ENCODE measurements at regions not wholly inside any gene's neighbourhood (a gene's known extent, or its start where the extent isn't known, plus 50 kb on each side); places are given as distances from the start of the nearest gene placed in this dataset.

DNA sequence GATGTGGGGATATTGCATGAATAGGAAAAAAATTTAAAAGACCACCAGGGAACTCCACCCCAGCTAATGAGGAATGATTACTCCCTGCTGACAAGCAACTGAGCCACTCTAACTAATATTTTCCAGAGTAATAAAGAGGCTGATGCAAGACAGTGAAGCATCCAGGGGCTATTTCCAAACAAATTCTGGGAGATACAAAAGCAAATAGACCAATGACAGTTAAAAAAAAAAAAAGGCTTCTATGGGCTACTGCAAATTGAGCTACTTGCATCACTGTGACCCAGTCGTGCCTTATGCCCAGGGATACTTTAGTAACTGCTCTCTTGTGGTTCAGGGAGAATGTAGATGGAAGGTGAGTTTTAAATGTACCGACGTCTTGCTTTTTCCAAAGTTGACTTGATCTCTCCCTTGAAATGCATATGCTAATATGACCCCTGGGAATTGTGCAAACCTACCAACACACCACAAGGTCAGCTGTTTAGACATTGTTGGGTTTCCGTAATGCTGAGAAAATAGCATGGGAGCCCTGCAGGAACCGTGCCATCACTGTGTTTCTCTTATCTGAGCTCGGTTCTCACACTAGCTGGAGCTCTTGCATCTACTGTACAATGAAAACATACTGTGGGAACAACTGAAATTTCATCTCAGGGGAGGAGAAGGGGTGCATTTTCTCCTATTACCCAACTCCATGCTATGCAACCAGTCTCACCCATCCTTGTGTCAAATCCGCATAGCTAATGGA lies 250.6 kb upstream of the MAP3K1 start:
- H4K20me1 ChIP-seq (ENCODE audit: control insufficient read depth, extremely low read depth, insufficient read depth, low read length) = no peaks in the 10 kb centered on the region
- H3K27me3 ChIP-seq (ENCODE audit: control insufficient read depth, insufficient read depth, low read length) = no peaks in the 10 kb centered on the region
- no peaks in the 10 kb centered on the region for H3K4me1 ChIP-seq (ENCODE audit: control insufficient read depth, extremely low read depth, insufficient read depth, low read length)
- H3K9ac ChIP-seq (ENCODE audit: insufficient read depth, low read length) = no peak overlapping the region
- DNase-seq (ENCODE audit: low read depth in 2 of 2) = peak in 1 of 2 donors; percentile 89
- H2AFZ ChIP-seq (ENCODE audit: low read length) = no peak overlapping the region
- no peak overlapping the region for H3K4me3 ChIP-seq (replicated peaks in 1 of 4; ENCODE audit: control extremely low read depth in 1 of 4, insufficient read depth in 1 of 4, low read depth in 3 of 4, low read length in 4 of 4)
- H3K79me2 ChIP-seq (ENCODE audit: control insufficient read depth, insufficient read depth, low read length) = no peaks in the 10 kb centered on the region
- no peaks in the 10 kb centered on the region for H3K9me3 ChIP-seq (ENCODE audit: control insufficient read depth, insufficient read depth, low read depth, low read length)
- TF ChIP-seq EZH2 (IDR thresholded peaks at IDR 0.05; ENCODE audit: low read length, missing control alignments) = no peak
- H3K36me3 ChIP-seq (ENCODE audit: control insufficient read depth, insufficient read depth, low read length) = no peaks in the 10 kb centered on the region
- H3K4me2 ChIP-seq (ENCODE audit: extremely low read depth, insufficient read depth, low read length) = no peak overlapping the region
- H3K27ac ChIP-seq (ENCODE audit: insufficient read depth, low read length) = no peak overlapping the region

DNA sequence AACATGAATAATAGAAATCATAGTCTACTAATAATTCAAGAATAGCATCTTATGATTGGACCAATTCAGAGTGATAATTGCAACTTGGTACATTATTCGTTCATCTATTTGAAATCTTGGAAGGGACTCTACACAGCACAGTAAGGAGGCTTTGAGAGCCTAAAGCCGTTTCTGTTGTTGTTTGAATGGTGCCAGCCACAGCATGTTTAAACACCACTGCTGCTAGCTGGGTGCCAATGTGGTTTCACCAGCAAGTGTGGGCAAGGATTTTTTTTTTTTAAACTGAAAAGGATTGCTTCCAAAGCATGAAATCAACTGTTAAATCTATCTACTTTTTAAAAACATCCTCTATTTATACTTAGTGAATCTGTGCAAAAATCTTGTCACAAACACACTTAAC lies 253.9 kb upstream of the MAP3K1 start:
- no peak overlapping the region for H3K27ac ChIP-seq (ENCODE audit: insufficient read depth, low read length)
- no peaks in the 10 kb centered on the region for H3K36me3 ChIP-seq (ENCODE audit: control insufficient read depth, insufficient read depth, low read length)
- TF ChIP-seq, protein P1, sequence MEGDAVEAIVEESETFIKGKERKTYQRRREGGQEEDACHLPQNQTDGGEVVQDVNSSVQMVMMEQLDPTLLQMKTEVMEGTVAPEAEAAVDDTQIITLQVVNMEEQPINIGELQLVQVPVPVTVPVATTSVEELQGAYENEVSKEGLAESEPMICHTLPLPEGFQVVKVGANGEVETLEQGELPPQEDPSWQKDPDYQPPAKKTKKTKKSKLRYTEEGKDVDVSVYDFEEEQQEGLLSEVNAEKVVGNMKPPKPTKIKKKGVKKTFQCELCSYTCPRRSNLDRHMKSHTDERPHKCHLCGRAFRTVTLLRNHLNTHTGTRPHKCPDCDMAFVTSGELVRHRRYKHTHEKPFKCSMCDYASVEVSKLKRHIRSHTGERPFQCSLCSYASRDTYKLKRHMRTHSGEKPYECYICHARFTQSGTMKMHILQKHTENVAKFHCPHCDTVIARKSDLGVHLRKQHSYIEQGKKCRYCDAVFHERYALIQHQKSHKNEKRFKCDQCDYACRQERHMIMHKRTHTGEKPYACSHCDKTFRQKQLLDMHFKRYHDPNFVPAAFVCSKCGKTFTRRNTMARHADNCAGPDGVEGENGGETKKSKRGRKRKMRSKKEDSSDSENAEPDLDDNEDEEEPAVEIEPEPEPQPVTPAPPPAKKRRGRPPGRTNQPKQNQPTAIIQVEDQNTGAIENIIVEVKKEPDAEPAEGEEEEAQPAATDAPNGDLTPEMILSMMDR (conservative IDR thresholded peaks at IDR 0.05 in 1 of 2, IDR thresholded peaks at IDR 0.05 in 1 of 2; ENCODE audit: low read depth in 1 of 2, low read length in 2 of 2) = no peak
- TF ChIP-seq EZH2 (IDR thresholded peaks at IDR 0.05; ENCODE audit: low read length, missing control alignments) = no peak

DNA sequence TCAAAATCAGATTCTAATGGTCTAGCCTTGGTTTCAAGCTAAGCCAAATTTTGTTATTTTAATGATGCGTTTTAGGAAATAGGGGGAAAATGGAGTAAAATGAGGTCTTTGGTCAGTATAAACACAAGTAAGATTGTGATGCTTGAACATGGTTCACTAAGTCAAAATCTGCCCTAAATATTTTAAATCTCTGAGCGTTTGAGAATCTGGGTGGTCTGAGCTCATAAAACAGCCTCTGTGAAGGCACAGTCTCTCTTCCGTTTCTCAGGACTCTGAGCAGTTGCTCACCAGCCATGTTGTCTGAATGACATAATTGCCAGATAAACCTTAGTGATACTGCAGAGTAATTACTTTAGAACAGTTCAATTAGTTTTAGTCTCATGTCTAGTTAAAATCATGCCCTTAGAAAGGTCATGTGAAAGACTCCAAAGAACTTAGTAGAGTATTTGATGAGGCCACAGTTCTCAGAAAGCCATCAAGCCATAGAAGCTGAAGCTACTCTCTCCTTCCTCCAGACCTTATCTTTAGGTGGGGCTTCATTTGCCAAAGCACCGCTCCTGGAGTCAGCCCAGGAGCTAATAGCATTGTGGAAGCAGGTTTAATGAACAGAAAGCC lies 257.1 kb upstream of the MAP3K1 start:
- no peak overlapping the region for H3K4me3 ChIP-seq (replicated peaks in 1 of 4; ENCODE audit: control extremely low read depth in 1 of 4, insufficient read depth in 1 of 4, low read depth in 3 of 4, low read length in 4 of 4)
- H3K27ac ChIP-seq (ENCODE audit: insufficient read depth, low read length) = no peak overlapping the region
- no peaks in the 10 kb centered on the region for H3K27me3 ChIP-seq (ENCODE audit: control insufficient read depth, insufficient read depth, low read length)
- H4K20me1 ChIP-seq (ENCODE audit: control insufficient read depth, extremely low read depth, insufficient read depth, low read length) = no peaks in the 10 kb centered on the region
- TF ChIP-seq, protein P1 (conservative IDR thresholded peaks at IDR 0.05 in 1 of 2, IDR thresholded peaks at IDR 0.05 in 1 of 2; ENCODE audit: low read depth in 1 of 2, low read length in 2 of 2) = no peak
- no peak for TF ChIP-seq EZH2 (IDR thresholded peaks at IDR 0.05; ENCODE audit: low read length, missing control alignments)
- no peak overlapping the region for H2AFZ ChIP-seq (ENCODE audit: low read length)
- no peaks in the 10 kb centered on the region for H3K4me1 ChIP-seq (ENCODE audit: control insufficient read depth, extremely low read depth, insufficient read depth, low read length)
- DNase-seq (ENCODE audit: low read depth in 2 of 2) = no peak
- no peak overlapping the region for H3K9ac ChIP-seq (ENCODE audit: insufficient read depth, low read length)
- no peaks in the 10 kb centered on the region for H3K36me3 ChIP-seq (ENCODE audit: control insufficient read depth, insufficient read depth, low read length)
- no peaks in the 10 kb centered on the region for H3K79me2 ChIP-seq (ENCODE audit: control insufficient read depth, insufficient read depth, low read length)
- H3K9me3 ChIP-seq (ENCODE audit: control insufficient read depth, insufficient read depth, low read depth, low read length) = no peaks in the 10 kb centered on the region
- no peak overlapping the region for H3K4me2 ChIP-seq (ENCODE audit: extremely low read depth, insufficient read depth, low read length)

More for the DNA sequence above, 253.9 kb upstream of the MAP3K1 start:
- Histone ChIP-seq H3K27me3 (ENCODE audit: control insufficient read depth, insufficient read depth, low read length) (no peaks in the 10 kb centered on the region), H4K20me1 (ENCODE audit: control insufficient read depth, extremely low read depth, insufficient read depth, low read length) (no peaks in the 10 kb centered on the region), H2AFZ (ENCODE audit: low read length) (no peak overlapping the region), H3K4me3 (replicated peaks in 1 of 4; ENCODE audit: control extremely low read depth in 1 of 4, insufficient read depth in 1 of 4, low read depth in 3 of 4, low read length in 4 of 4) (no peak overlapping the region), H3K4me1 (ENCODE audit: control insufficient read depth, extremely low read depth, insufficient read depth, low read length) (no peaks in the 10 kb centered on the region), H3K4me2 (ENCODE audit: extremely low read depth, insufficient read depth, low read length) (no peak overlapping the region), H3K9me3 (ENCODE audit: control insufficient read depth, insufficient read depth, low read depth, low read length) (no peaks in the 10 kb centered on the region), H3K79me2 (ENCODE audit: control insufficient read depth, insufficient read depth, low read length) (no peaks in the 10 kb centered on the region), H3K9ac (ENCODE audit: insufficient read depth, low read length) (no peak overlapping the region)
- DNase-seq (ENCODE audit: low read depth in 2 of 2) = no peak

All from fibroblast of lung (primary cell).